K562 (cell line): ENCODE measurements at regions not wholly inside any gene's neighbourhood (a gene's known extent, or its start where the extent isn't known, plus 50 kb on each side); places are given as distances from the start of the nearest gene placed in this dataset.

Experiments
- CREB3 ChIP-seq: fragments of 450-650 bp; conservative IDR thresholded peaks from 2 replicates; pipeline ENCODE4 v1.6.1; 2016; ENCODE audit warnings: missing genetic modification characterization, low read depth, mild to moderate bottlenecking, missing compliant biosample characterization, moderate library complexity
- CTCF ChIP-seq, 3 experiments: IDR thresholded peaks in 2 of 3; conservative IDR thresholded peaks in 1 of 3; 2 replicates each; pipeline ENCODE4 v1.5.1; 2011 to 2012; ENCODE audit warnings: low read length in 3 of 3, mild to moderate bottlenecking in 3 of 3, control low read depth in 2 of 3, improper control_type of control experiment in 1 of 3, inconsistent platforms in 1 of 3, low read depth in 1 of 3, mixed read lengths in 1 of 3, moderate library complexity in 1 of 3; ENCODE audit not compliant: insufficient read depth in 2 of 3
- HDAC6 ChIP-seq: IDR thresholded peaks from 2 replicates; pipeline ENCODE4 v1.6.1; 2012; ENCODE audit warnings: low read depth, mild to moderate bottlenecking, control low read depth, inconsistent platforms, low read length, moderate library complexity
- KLF1 ChIP-seq: fragments of 450-650 bp; IDR thresholded peaks from 2 replicates; pipeline ENCODE4 v1.6.1; 2016; ENCODE audit warnings: missing genetic modification characterization, missing compliant biosample characterization
- MED1 ChIP-seq: sonication (generic); formaldehyde crosslinking; IDR thresholded peaks from 2 replicates; pipeline ENCODE4 v1.8.1; 2023; ENCODE audit warnings: missing genetic modification reagents, borderline replicate concordance
- MLX ChIP-seq, 2 experiments: fragments of 450-650 bp in 1 of 2; sonication (generic) in 1 of 2; formaldehyde crosslinking; conservative IDR thresholded peaks; 2 replicates each; pipeline versions ENCODE4 v1.4.0 to v1.8.1; 2020 to 2022; ENCODE audit warnings: mild to moderate bottlenecking in 1 of 2, missing genetic modification reagents in 1 of 2
- POLR2AphosphoS2 ChIP-seq: IDR thresholded peaks from 2 replicates; pipeline ENCODE4 v1.6.1; 2012; ENCODE audit warnings: low read length, improper control_type of control experiment
- TBP ChIP-seq: optimal IDR thresholded peaks from 2 replicates; pipeline ENCODE3; 2011; ENCODE audit warnings: low read depth, low read length, improper control_type of control experiment
- ZBED1 ChIP-seq: IDR thresholded peaks from 2 replicates; pipeline ENCODE4 v1.6.1; 2014
- ZNF311 ChIP-seq: fragments of 250-450 bp; sonication (Bioruptor Pico); IDR thresholded peaks from 2 replicates; pipeline ENCODE4 v1.4.0; 2020; ENCODE audit warnings: mild to moderate bottlenecking, moderate library complexity
- ZNF318 ChIP-seq, 2 experiments: fragments of 450-650 bp; IDR thresholded peaks; 2 replicates each; pipeline ENCODE4 v1.6.1; 2016; ENCODE audit warnings: mild to moderate bottlenecking in 2 of 2, borderline replicate concordance in 1 of 2, low read depth in 1 of 2, moderate library complexity in 1 of 2

GRCh38 chr10:8444630-8445029, 390.1 kb downstream of the GATA3 start:
- TF ChIP-seq TBP (no peak), ZNF311 (CRISPR knock-in tag) (no peak), MED1 (CRISPR knock-in tag) (no peak), HDAC6 (no peak), CTCF (IDR thresholded peaks at IDR 0.05 in 2 of 3, conservative IDR thresholded peaks at IDR 0.05 in 1 of 3; ENCODE audit: insufficient read depth in 2 of 3, low read depth in 1 of 3, low read length in 3 of 3) (peak in 1 of 3 experiments; percentile 15; a peak in 1 of 6 replicates), POLR2AphosphoS2 (no peak), ZNF318 (IDR thresholded peaks at IDR 0.05; ENCODE audit: borderline replicate concordance in 1 of 2, low read depth in 1 of 2) (no peak), ZBED1 (no peak), KLF1 (tag) (no peak), MLX (CRISPR knock-in tag; conservative IDR thresholded peaks at IDR 0.05) (no peak), CREB3 (tag) (no peak)
